Umbilical cord (tissue), 1 donor: ENCODE measurements at regions not wholly inside any gene's neighbourhood (a gene's known extent, or its start where the extent isn't known, plus 50 kb on each side); places are given as distances from the start of the nearest gene placed in this dataset.
"Not testable (repeated sequence)": the region's sequence is repeated elsewhere in the genome, so short reads cannot be mapped to it uniquely, and the experiment has no call there.

Source experiments
- DNase-seq: peaks from one replicate; pipeline ENCODE4 v3.0.0-alpha.2; 2015; ENCODE audit warnings: low spot score

- DNase-seq = not testable (repeated sequence)
Observed at GRCh38 chr6:71360556-71361335, 72.1 kb downstream of the OGFRL1 start.

- no peak for DNase-seq
Observed at GRCh38 chr6:71364889-71365542, 76.4 kb downstream of the OGFRL1 start.

GRCh38 chr6:71367756-71368155 lies 79.1 kb downstream of the OGFRL1 start:
- DNase-seq = no peak

- no peak for DNase-seq
Observed at GRCh38 chr6:71368284-71368683, 79.7 kb downstream of the OGFRL1 start.

GRCh38 chr6:71371559-71371958 lies 82.9 kb downstream of the OGFRL1 start:
- DNase-seq = no peak

- DNase-seq = no peak
Observed at GRCh38 chr6:71373943-71374342, 85.3 kb downstream of the OGFRL1 start.

- no peak for DNase-seq
Observed at GRCh38 chr6:71375676-71376075, 87.1 kb downstream of the OGFRL1 start.

GRCh38 chr6:71376830-71377229 lies 88.2 kb downstream of the OGFRL1 start:
- no peak for DNase-seq

- no peak for DNase-seq
Observed at GRCh38 chr6:71383476-71383875, 94.9 kb downstream of the OGFRL1 start.

- peak; percentile 51 for DNase-seq
Observed at GRCh38 chr6:71383901-71384489, 95.4 kb downstream of the OGFRL1 start.

- DNase-seq = no peak
Observed at GRCh38 chr6:71385111-71385822, 96.7 kb downstream of the OGFRL1 start.

- no peak for DNase-seq
Observed at GRCh38 chr6:71386215-71386614, 97.6 kb downstream of the OGFRL1 start.

GRCh38 chr6:71387179-71387578 lies 98.6 kb downstream of the OGFRL1 start:
- DNase-seq = no peak

GRCh38 chr6:71388068-71388744 lies 99.6 kb downstream of the OGFRL1 start:
- DNase-seq = no peak

- DNase-seq = no peak
Observed at GRCh38 chr6:71388856-71389527, 100.4 kb downstream of the OGFRL1 start.

GRCh38 chr6:71391126-71391525 lies 102.5 kb downstream of the OGFRL1 start:
- no peak for DNase-seq

GRCh38 chr6:71392276-71392675 lies 103.7 kb downstream of the OGFRL1 start:
- no peak for DNase-seq

- DNase-seq = no peak
Observed at GRCh38 chr6:71393471-71393870, 104.9 kb downstream of the OGFRL1 start.

- peak; percentile 10 for DNase-seq
Observed at GRCh38 chr6:71393981-71394432, 105.4 kb downstream of the OGFRL1 start.

GRCh38 chr6:71394926-71395325 lies 106.3 kb downstream of the OGFRL1 start:
- no peak for DNase-seq
